ENCODE measurements at regions not wholly inside any gene's neighbourhood (a gene's known extent, or its start where the extent isn't known, plus 50 kb on each side); places are given as distances from the start of the nearest gene placed in this dataset.

DNA sequence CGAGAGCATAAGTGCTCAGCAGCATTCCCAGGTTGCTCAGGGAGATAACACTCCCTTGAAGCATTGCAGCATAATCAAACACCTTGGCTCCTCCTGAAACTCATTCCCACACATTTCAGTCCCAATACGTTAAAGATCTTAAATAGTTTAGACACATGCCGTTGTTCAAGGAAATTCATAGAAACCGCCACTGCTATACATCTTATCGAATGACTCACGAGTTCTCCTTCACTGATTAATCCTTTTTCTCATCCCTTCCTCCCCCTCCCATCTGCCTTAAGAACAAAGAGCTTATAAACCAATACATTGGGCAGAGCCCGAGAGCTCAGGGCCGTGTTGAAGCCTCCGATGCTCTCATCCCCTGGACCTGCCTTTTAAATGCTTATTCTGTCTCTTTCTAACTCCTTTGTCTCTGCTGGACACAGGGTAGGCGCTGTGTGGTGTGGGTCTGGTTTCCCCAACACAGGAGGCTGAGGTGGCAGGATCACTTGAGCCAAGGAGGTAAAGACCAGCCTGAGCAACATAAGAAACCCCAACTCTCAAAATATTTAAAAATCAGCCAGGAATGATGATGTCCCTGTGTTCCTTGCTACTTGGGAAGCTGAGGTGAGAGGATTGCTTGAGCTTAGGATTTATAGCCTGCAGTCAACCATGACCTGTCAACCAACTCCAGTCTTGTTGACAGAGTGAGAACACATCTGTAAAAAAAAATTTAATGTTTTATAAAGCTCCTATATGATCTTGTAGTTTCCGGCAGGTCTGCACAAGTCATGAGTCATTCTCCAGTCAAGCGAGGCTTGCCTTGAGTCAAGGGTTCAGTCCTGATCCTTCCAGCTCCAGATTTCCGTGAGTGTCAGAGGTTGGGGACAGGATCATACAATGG lies 394.0 kb upstream of the HSFY2 start:
- Histone ChIP-seq H3K36me3 (ENCODE audit: control insufficient read depth in 1 of 2, insufficient read depth in 2 of 2, low read length in 1 of 2) (no peaks in the 10 kb centered on the region), H3K9me3 (ENCODE audit: control insufficient read depth, low read length) (no peaks in the 10 kb centered on the region), H3K27ac (ENCODE audit: low read depth in 1 of 2, low read length in 2 of 2) (no peak overlapping the region), H3K27me3 (ENCODE audit: control insufficient read depth in 1 of 2, insufficient read depth in 2 of 2, low read length in 1 of 2) (no peaks in the 10 kb centered on the region), H3K4me1 (ENCODE audit: control insufficient read depth in 1 of 2, insufficient read depth in 2 of 2, low read length in 2 of 2) (no peaks in the 10 kb centered on the region), H3K4me3 (ENCODE audit: low read length in 2 of 2) (no peak overlapping the region)
- intact Hi-C loops (cut with DNase I), result no loop called here
- 72% methylated on average over 13 of the region's 13 CpGs; no CpG with 5 or more reads in 1 of the 2 donors for WGBS, 2 donors
- DNase-seq (no peak), ATAC-seq (ENCODE audit: low FRiP score) (no peak)

DNA sequence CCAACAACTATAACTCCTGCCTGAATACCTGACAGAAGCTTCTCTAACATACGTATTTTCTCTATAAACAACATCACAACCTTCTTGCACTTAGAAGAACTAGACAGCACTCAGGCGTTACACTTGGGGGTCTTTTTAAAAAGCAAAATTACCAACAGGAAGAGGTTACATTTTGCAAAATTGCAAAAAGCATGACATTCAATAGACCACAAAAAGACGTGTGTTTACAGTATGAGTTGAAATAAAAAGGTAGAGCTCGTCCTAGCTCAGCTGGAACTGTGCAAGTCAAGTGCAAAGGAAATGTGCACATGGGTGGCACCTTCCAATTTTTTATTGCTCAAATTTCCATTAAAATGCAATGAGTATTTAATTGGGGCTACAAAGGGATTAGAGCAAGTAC lies 375.2 kb upstream of the HSFY2 start:
- 69% methylated on average over 4 of the region's 4 CpGs; no CpG with 5 or more reads in 1 of the 2 donors for WGBS, 2 donors
- Histone ChIP-seq H3K4me1 (ENCODE audit: control insufficient read depth in 1 of 2, insufficient read depth in 2 of 2, low read length in 2 of 2) (no peaks in the 10 kb centered on the region), H3K36me3 (ENCODE audit: control insufficient read depth in 1 of 2, insufficient read depth in 2 of 2, low read length in 1 of 2) (no peaks in the 10 kb centered on the region), H3K9me3 (ENCODE audit: control insufficient read depth, low read length) (no peaks in the 10 kb centered on the region), H3K27me3 (ENCODE audit: control insufficient read depth in 1 of 2, insufficient read depth in 2 of 2, low read length in 1 of 2) (no peaks in the 10 kb centered on the region), H3K4me3 (ENCODE audit: low read length in 2 of 2) (no peak overlapping the region), H3K27ac (ENCODE audit: low read depth in 1 of 2, low read length in 2 of 2) (no peak overlapping the region)
- no peak for ATAC-seq (ENCODE audit: low FRiP score)
- intact Hi-C loops (cut with DNase I), result no loop called here
- DNase-seq, result no peak

DNA sequence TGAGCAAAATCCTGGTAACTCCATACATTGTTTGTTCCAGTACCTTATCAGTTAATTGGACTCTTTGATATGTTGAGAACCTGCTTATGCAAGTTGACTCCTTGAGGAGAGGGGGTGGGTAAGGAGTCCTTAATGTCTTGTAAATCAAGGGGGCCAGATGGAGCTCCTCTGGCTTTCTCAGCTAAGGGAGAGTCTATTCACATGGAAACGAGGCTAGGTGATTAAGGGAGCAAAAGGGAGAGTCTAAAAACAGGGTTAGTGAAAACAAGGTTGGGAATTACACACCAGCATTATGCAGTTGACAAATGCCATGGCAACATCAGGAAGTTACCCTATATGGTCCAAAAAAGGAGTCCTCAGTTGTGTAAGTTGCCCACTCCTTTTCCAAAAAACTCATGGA lies 372.8 kb upstream of the HSFY2 start:
- no peak for ATAC-seq (ENCODE audit: low FRiP score)
- H3K9me3 ChIP-seq (ENCODE audit: control insufficient read depth, low read length), result no peaks in the 10 kb centered on the region
- H3K4me3 ChIP-seq (ENCODE audit: low read length in 2 of 2), result no peak overlapping the region
- no peaks in the 10 kb centered on the region for H3K27me3 ChIP-seq (ENCODE audit: control insufficient read depth in 1 of 2, insufficient read depth in 2 of 2, low read length in 1 of 2)
- no peaks in the 10 kb centered on the region for H3K36me3 ChIP-seq (ENCODE audit: control insufficient read depth in 1 of 2, insufficient read depth in 2 of 2, low read length in 1 of 2)
- H3K4me1 ChIP-seq (ENCODE audit: control insufficient read depth in 1 of 2, insufficient read depth in 2 of 2, low read length in 2 of 2), result no peaks in the 10 kb centered on the region
- intact Hi-C loops (cut with DNase I), result no loop called here
- H3K27ac ChIP-seq (ENCODE audit: low read depth in 1 of 2, low read length in 2 of 2), result no peak overlapping the region
- 2% methylated on average over 1 of the region's 1 CpG; no CpG with 5 or more reads in 1 of the 2 donors for WGBS, 2 donors
- DNase-seq, result no peak

DNA sequence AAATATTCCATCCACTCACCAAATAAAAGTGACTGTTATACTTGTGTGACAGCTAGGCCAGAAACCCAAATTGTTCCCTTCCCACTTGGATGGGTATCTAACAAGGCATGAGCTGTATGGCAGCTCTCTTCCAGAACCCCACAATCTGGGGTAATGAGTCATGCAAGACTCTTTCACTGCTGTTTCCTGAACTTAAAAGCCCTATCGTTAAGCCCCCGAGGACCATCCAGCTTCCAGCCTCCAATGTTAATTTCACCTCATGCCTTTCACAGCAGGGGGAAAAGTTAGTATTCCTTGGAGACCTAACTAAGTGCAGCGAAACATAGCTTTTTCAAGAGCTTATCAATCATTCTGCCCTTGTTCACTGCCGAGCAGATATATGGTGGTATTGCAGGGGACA lies 368.6 kb upstream of the HSFY2 start:
- intact Hi-C loops (cut with DNase I), result no loop called here
- ATAC-seq (ENCODE audit: low FRiP score), result no peak
- WGBS, 2 donors, result 6% methylated on average over 4 of the region's 4 CpGs; no CpG with 5 or more reads in 1 of the 2 donors

DNA sequence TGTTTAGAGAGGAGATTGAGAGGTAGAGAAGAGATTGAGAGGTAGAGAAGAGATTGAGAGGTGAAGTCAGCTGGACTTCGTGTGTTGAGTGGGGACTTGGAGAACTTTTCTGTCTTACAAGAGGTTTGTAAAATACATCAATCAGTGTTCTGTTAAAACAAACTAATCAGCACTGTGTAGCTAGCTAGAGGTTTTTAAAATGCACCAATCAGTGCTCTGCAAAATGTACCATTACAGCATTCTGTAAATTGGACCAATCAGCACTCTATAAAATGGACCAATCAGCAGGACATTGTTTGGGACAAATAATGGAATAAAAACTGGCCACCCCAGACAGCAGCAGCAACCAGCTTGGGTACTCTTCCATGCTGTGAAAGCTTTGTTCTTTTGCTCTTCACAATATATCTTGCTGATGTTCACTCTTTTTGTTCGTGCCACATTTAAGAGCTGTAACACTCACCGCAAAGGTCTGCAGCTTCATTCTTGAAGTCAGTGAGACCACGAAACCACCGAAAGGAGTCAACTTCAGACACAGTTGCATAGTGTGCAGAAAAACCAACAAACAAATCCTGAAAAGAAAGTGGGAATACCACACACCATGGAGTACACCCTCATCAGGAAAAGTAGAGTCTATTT lies 366.9 kb upstream of the HSFY2 start:
- WGBS, 2 donors, result 77% methylated on average over 5 of the region's 5 CpGs; no CpG with 5 or more reads in 1 of the 2 donors
- no peaks in the 10 kb centered on the region for H3K9me3 ChIP-seq (ENCODE audit: control insufficient read depth, low read length)
- no peak overlapping the region for H3K27ac ChIP-seq (ENCODE audit: low read depth in 1 of 2, low read length in 2 of 2)
- DNase-seq (no peak), ATAC-seq (ENCODE audit: low FRiP score) (no peak)
- H3K4me3 ChIP-seq (ENCODE audit: low read length in 2 of 2), result no peak overlapping the region
- H3K36me3 ChIP-seq (ENCODE audit: control insufficient read depth in 1 of 2, insufficient read depth in 2 of 2, low read length in 1 of 2), result no peaks in the 10 kb centered on the region
- no peaks in the 10 kb centered on the region for H3K4me1 ChIP-seq (ENCODE audit: control insufficient read depth in 1 of 2, insufficient read depth in 2 of 2, low read length in 2 of 2)
- no peaks in the 10 kb centered on the region for H3K27me3 ChIP-seq (ENCODE audit: control insufficient read depth in 1 of 2, insufficient read depth in 2 of 2, low read length in 1 of 2)
- intact Hi-C loops (cut with DNase I), result no loop called here

More for the DNA sequence above, 368.6 kb upstream of the HSFY2 start:
- no peak overlapping the region for H3K4me3 ChIP-seq (ENCODE audit: low read length in 2 of 2)
- no peak for DNase-seq
- H3K4me1 ChIP-seq (ENCODE audit: control insufficient read depth in 1 of 2, insufficient read depth in 2 of 2, low read length in 2 of 2), result no peaks in the 10 kb centered on the region
- H3K36me3 ChIP-seq (ENCODE audit: control insufficient read depth in 1 of 2, insufficient read depth in 2 of 2, low read length in 1 of 2), result no peaks in the 10 kb centered on the region
- H3K27ac ChIP-seq (ENCODE audit: low read depth in 1 of 2, low read length in 2 of 2), result no peak overlapping the region
- H3K27me3 ChIP-seq (ENCODE audit: control insufficient read depth in 1 of 2, insufficient read depth in 2 of 2, low read length in 1 of 2), result no peaks in the 10 kb centered on the region
- H3K9me3 ChIP-seq (ENCODE audit: control insufficient read depth, low read length), result no peaks in the 10 kb centered on the region

DNA sequence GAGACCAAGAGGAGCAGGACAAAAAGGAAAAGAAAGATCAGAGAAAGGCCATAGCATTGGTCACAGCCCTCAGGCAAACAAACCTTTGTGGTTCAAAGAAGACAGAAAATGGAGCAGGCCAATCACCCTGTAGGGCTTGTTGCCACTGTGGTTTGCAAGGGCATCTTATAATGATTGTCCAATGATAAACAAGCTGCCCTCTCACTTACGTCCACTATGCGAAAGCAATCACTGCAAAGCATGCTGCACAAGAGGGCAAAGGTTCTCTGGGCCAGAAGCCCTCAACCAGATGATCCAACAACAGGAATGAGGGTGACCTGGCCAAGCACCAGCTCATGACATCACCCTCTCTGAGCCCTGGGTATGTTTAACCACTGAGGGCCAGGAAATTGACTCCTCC lies 360.9 kb upstream of the HSFY2 start:
- Histone ChIP-seq H3K27me3 (ENCODE audit: control insufficient read depth in 1 of 2, insufficient read depth in 2 of 2, low read length in 1 of 2) (no peaks in the 10 kb centered on the region), H3K4me1 (ENCODE audit: control insufficient read depth in 1 of 2, insufficient read depth in 2 of 2, low read length in 2 of 2) (no peaks in the 10 kb centered on the region), H3K4me3 (ENCODE audit: low read length in 2 of 2) (no peak overlapping the region), H3K36me3 (ENCODE audit: control insufficient read depth in 1 of 2, insufficient read depth in 2 of 2, low read length in 1 of 2) (no peaks in the 10 kb centered on the region), H3K9me3 (ENCODE audit: control insufficient read depth, low read length) (no peaks in the 10 kb centered on the region), H3K27ac (ENCODE audit: low read depth in 1 of 2, low read length in 2 of 2) (no peak overlapping the region)
- intact Hi-C loops (cut with DNase I), result no loop called here
- ATAC-seq (ENCODE audit: low FRiP score) (no peak), DNase-seq (no peak)
- 81% methylated on average over 2 of the region's 2 CpGs; no CpG with 5 or more reads in 1 of the 2 donors for WGBS, 2 donors

DNA sequence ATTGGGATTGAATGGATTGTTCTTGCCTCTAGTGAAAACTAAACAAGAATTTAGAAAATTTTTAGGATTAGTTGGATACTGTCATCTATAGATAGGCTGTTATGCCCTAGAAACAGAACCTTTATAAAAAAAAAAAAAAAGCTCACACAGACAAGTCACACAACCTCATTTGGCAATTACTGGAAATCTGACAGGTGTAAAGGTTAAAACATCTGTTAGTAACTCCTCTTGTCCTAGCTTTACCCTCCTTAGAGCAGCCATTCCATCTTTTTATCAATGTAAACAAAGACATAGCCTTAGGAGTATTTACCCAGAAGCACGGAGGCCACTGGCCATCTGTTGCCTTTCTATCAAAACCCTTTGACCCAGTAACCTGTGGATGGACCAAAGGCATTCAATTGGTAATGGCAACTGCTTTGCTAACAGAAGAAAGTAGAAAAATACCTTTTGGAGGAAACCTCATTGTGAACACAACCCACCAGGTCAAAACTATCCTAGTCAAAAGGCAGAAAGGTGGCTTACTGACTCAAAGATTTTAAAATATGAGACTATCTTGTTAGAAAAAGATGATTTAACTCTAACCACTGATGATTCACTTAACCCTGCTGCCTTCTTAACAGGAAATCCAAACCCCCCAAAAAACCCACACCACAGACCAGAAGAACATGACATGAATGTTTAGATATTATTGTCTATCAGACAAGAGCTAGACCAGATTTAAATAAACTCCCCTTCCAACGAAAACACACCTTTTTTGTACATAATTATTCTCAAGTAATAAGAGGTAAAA lies 357.2 kb upstream of the HSFY2 start:
- ATAC-seq (ENCODE audit: low FRiP score), result no peak
- H3K9me3 ChIP-seq (ENCODE audit: control insufficient read depth, low read length), result no peaks in the 10 kb centered on the region
- WGBS, 2 donors, result 40% methylated on average over 2 of the region's 2 CpGs; no CpG with 5 or more reads in 1 of the 2 donors
- H3K36me3 ChIP-seq (ENCODE audit: control insufficient read depth in 1 of 2, insufficient read depth in 2 of 2, low read length in 1 of 2), result no peaks in the 10 kb centered on the region
- H3K4me3 ChIP-seq (ENCODE audit: low read length in 2 of 2), result no peak overlapping the region
- no peaks in the 10 kb centered on the region for H3K4me1 ChIP-seq (ENCODE audit: control insufficient read depth in 1 of 2, insufficient read depth in 2 of 2, low read length in 2 of 2)
- H3K27me3 ChIP-seq (ENCODE audit: control insufficient read depth in 1 of 2, insufficient read depth in 2 of 2, low read length in 1 of 2), result no peaks in the 10 kb centered on the region
- DNase-seq, result no peak
- no peak overlapping the region for H3K27ac ChIP-seq (ENCODE audit: low read depth in 1 of 2, low read length in 2 of 2)
- intact Hi-C loops (cut with DNase I), result no loop called here

DNA sequence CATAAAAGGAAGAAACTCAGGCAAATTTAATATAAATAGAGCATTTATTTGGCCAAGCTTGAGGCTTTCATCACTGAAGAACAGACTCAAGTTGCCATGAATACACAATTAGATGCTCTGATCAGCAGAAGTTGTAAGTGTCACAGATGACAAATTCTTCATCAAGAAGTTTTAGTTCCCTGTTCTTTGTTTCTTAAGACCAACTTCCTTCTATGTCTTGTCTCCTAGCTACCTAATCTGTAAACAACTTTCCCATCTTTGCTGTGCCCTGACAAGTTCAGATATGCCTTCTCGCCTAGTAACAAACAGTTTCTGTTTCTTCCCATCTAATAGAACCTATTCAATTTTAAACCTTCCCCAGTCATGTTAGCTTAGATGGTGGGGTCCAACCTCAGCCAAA lies 353.4 kb upstream of the HSFY2 start:
- DNase-seq (no peak), ATAC-seq (ENCODE audit: low FRiP score) (no peak)
- no peaks in the 10 kb centered on the region for H3K4me1 ChIP-seq (ENCODE audit: control insufficient read depth in 1 of 2, insufficient read depth in 2 of 2, low read length in 2 of 2)
- intact Hi-C loops (cut with DNase I), result no loop called here
- H3K27ac ChIP-seq (ENCODE audit: low read depth in 1 of 2, low read length in 2 of 2), result no peak overlapping the region
- no peaks in the 10 kb centered on the region for H3K9me3 ChIP-seq (ENCODE audit: control insufficient read depth, low read length)
- 76% methylated on average over 1 of the region's 1 CpG; no CpG with 5 or more reads in 1 of the 2 donors for WGBS, 2 donors
- H3K27me3 ChIP-seq (ENCODE audit: control insufficient read depth in 1 of 2, insufficient read depth in 2 of 2, low read length in 1 of 2), result no peaks in the 10 kb centered on the region
- no peak overlapping the region for H3K4me3 ChIP-seq (ENCODE audit: low read length in 2 of 2)
- H3K36me3 ChIP-seq (ENCODE audit: control insufficient read depth in 1 of 2, insufficient read depth in 2 of 2, low read length in 1 of 2), result no peaks in the 10 kb centered on the region
